ENCODE measurements at regions not wholly inside any gene's neighbourhood (a gene's known extent, or its start where the extent isn't known, plus 50 kb on each side); places are given as distances from the start of the nearest gene placed in this dataset.

- H3K9me3 ChIP-seq (ENCODE audit: control insufficient read depth, insufficient read depth, low read length), result no peaks in the 10 kb centered on the region
- no peak overlapping the region for H3K4me3 ChIP-seq (ENCODE audit: low read depth, low read length)
- H3K4me1 ChIP-seq (ENCODE audit: control insufficient read depth, insufficient read depth, low read length), result peaks cover 5% of the 10 kb centered on the region
- H3K27me3 ChIP-seq (ENCODE audit: control insufficient read depth, insufficient read depth, low read length), result no peaks in the 10 kb centered on the region
- no peak overlapping the region for H3K9ac ChIP-seq (ENCODE audit: low read depth, low read length)
- no peaks in the 10 kb centered on the region for H3K36me3 ChIP-seq (ENCODE audit: control insufficient read depth, insufficient read depth, low read length)
Observed at GRCh38 chr4:11264841-11265240, 163.9 kb downstream of the HS3ST1 start.

GRCh38 chr4:11264346-11264745, 164.3 kb downstream of the HS3ST1 start:
- H3K9me3 ChIP-seq (ENCODE audit: control insufficient read depth, insufficient read depth, low read length), result no peaks in the 10 kb centered on the region
- peaks cover 5% of the 10 kb centered on the region for H3K4me1 ChIP-seq (ENCODE audit: control insufficient read depth, insufficient read depth, low read length)
- no peak overlapping the region for H3K4me3 ChIP-seq (ENCODE audit: low read depth, low read length)
- no peaks in the 10 kb centered on the region for H3K27me3 ChIP-seq (ENCODE audit: control insufficient read depth, insufficient read depth, low read length)
- no peak overlapping the region for H3K9ac ChIP-seq (ENCODE audit: low read depth, low read length)
- no peaks in the 10 kb centered on the region for H3K36me3 ChIP-seq (ENCODE audit: control insufficient read depth, insufficient read depth, low read length)

GRCh38 chr4:11263208-11263607, 165.5 kb downstream of the HS3ST1 start:
- Histone ChIP-seq H3K36me3 (ENCODE audit: control insufficient read depth, insufficient read depth, low read length) (no peaks in the 10 kb centered on the region), H3K9ac (ENCODE audit: low read depth, low read length) (no peak overlapping the region), H3K4me3 (ENCODE audit: low read depth, low read length) (no peak overlapping the region), H3K9me3 (ENCODE audit: control insufficient read depth, insufficient read depth, low read length) (no peaks in the 10 kb centered on the region), H3K4me1 (ENCODE audit: control insufficient read depth, insufficient read depth, low read length) (peaks cover 5% of the 10 kb centered on the region), H3K27me3 (ENCODE audit: control insufficient read depth, insufficient read depth, low read length) (no peaks in the 10 kb centered on the region)

- H3K4me3 ChIP-seq (ENCODE audit: low read depth, low read length), result no peak overlapping the region
- H3K9ac ChIP-seq (ENCODE audit: low read depth, low read length), result no peak overlapping the region
- peaks cover 5% of the 10 kb centered on the region for H3K4me1 ChIP-seq (ENCODE audit: control insufficient read depth, insufficient read depth, low read length)
- H3K36me3 ChIP-seq (ENCODE audit: control insufficient read depth, insufficient read depth, low read length), result no peaks in the 10 kb centered on the region
- H3K27me3 ChIP-seq (ENCODE audit: control insufficient read depth, insufficient read depth, low read length), result no peaks in the 10 kb centered on the region
- no peaks in the 10 kb centered on the region for H3K9me3 ChIP-seq (ENCODE audit: control insufficient read depth, insufficient read depth, low read length)
Observed at GRCh38 chr4:11261066-11261850, 167.4 kb downstream of the HS3ST1 start.

GRCh38 chr4:11259837-11260236, 168.9 kb downstream of the HS3ST1 start:
- H3K4me1 ChIP-seq (ENCODE audit: control insufficient read depth, insufficient read depth, low read length), result peaks cover 5% of the 10 kb centered on the region
- no peaks in the 10 kb centered on the region for H3K9me3 ChIP-seq (ENCODE audit: control insufficient read depth, insufficient read depth, low read length)
- no peaks in the 10 kb centered on the region for H3K27me3 ChIP-seq (ENCODE audit: control insufficient read depth, insufficient read depth, low read length)
- no peaks in the 10 kb centered on the region for H3K36me3 ChIP-seq (ENCODE audit: control insufficient read depth, insufficient read depth, low read length)
- no peak overlapping the region for H3K4me3 ChIP-seq (ENCODE audit: low read depth, low read length)
- H3K9ac ChIP-seq (ENCODE audit: low read depth, low read length), result no peak overlapping the region

- H3K9ac ChIP-seq (ENCODE audit: low read depth, low read length), result no peak overlapping the region
- H3K27me3 ChIP-seq (ENCODE audit: control insufficient read depth, insufficient read depth, low read length), result no peaks in the 10 kb centered on the region
- no peak overlapping the region for H3K4me3 ChIP-seq (ENCODE audit: low read depth, low read length)
- H3K36me3 ChIP-seq (ENCODE audit: control insufficient read depth, insufficient read depth, low read length), result no peaks in the 10 kb centered on the region
- H3K9me3 ChIP-seq (ENCODE audit: control insufficient read depth, insufficient read depth, low read length), result no peaks in the 10 kb centered on the region
- H3K4me1 ChIP-seq (ENCODE audit: control insufficient read depth, insufficient read depth, low read length), result no peaks in the 10 kb centered on the region
Observed at GRCh38 chr4:11252149-11252548, 176.5 kb downstream of the HS3ST1 start.

GRCh38 chr4:11250510-11250909, 178.2 kb downstream of the HS3ST1 start:
- Histone ChIP-seq H3K9ac (ENCODE audit: low read depth, low read length) (no peak overlapping the region), H3K9me3 (ENCODE audit: control insufficient read depth, insufficient read depth, low read length) (no peaks in the 10 kb centered on the region), H3K4me3 (ENCODE audit: low read depth, low read length) (no peak overlapping the region), H3K27me3 (ENCODE audit: control insufficient read depth, insufficient read depth, low read length) (no peaks in the 10 kb centered on the region), H3K4me1 (ENCODE audit: control insufficient read depth, insufficient read depth, low read length) (no peaks in the 10 kb centered on the region), H3K36me3 (ENCODE audit: control insufficient read depth, insufficient read depth, low read length) (no peaks in the 10 kb centered on the region)

- no peaks in the 10 kb centered on the region for H3K27me3 ChIP-seq (ENCODE audit: control insufficient read depth, insufficient read depth, low read length)
- no peaks in the 10 kb centered on the region for H3K9me3 ChIP-seq (ENCODE audit: control insufficient read depth, insufficient read depth, low read length)
- no peak overlapping the region for H3K4me3 ChIP-seq (ENCODE audit: low read depth, low read length)
- no peak overlapping the region for H3K9ac ChIP-seq (ENCODE audit: low read depth, low read length)
- H3K36me3 ChIP-seq (ENCODE audit: control insufficient read depth, insufficient read depth, low read length), result peaks cover 3% of the 10 kb centered on the region
- peaks cover 12% of the 10 kb centered on the region for H3K4me1 ChIP-seq (ENCODE audit: control insufficient read depth, insufficient read depth, low read length)
Observed at GRCh38 chr4:11232015-11232414, 196.7 kb downstream of the HS3ST1 start.

GRCh38 chr4:11230866-11231265, 197.8 kb downstream of the HS3ST1 start:
- no peaks in the 10 kb centered on the region for H3K9me3 ChIP-seq (ENCODE audit: control insufficient read depth, insufficient read depth, low read length)
- peaks cover 12% of the 10 kb centered on the region for H3K4me1 ChIP-seq (ENCODE audit: control insufficient read depth, insufficient read depth, low read length)
- H3K27me3 ChIP-seq (ENCODE audit: control insufficient read depth, insufficient read depth, low read length), result no peaks in the 10 kb centered on the region
- H3K9ac ChIP-seq (ENCODE audit: low read depth, low read length), result no peak overlapping the region
- peaks cover 3% of the 10 kb centered on the region for H3K36me3 ChIP-seq (ENCODE audit: control insufficient read depth, insufficient read depth, low read length)
- H3K4me3 ChIP-seq (ENCODE audit: low read depth, low read length), result no peak overlapping the region

GRCh38 chr4:11228530-11228929, 200.2 kb downstream of the HS3ST1 start:
- H3K36me3 ChIP-seq (ENCODE audit: control insufficient read depth, insufficient read depth, low read length), result no peaks in the 10 kb centered on the region
- H3K9me3 ChIP-seq (ENCODE audit: control insufficient read depth, insufficient read depth, low read length), result no peaks in the 10 kb centered on the region
- H3K9ac ChIP-seq (ENCODE audit: low read depth, low read length), result no peak overlapping the region
- no peak overlapping the region for H3K4me3 ChIP-seq (ENCODE audit: low read depth, low read length)
- H3K27me3 ChIP-seq (ENCODE audit: control insufficient read depth, insufficient read depth, low read length), result no peaks in the 10 kb centered on the region
- peaks cover 12% of the 10 kb centered on the region for H3K4me1 ChIP-seq (ENCODE audit: control insufficient read depth, insufficient read depth, low read length)

GRCh38 chr4:11223311-11223710, 205.4 kb downstream of the HS3ST1 start:
- H3K9ac ChIP-seq (ENCODE audit: low read depth, low read length), result no peak overlapping the region
- H3K4me3 ChIP-seq (ENCODE audit: low read depth, low read length), result no peak overlapping the region
- no peaks in the 10 kb centered on the region for H3K9me3 ChIP-seq (ENCODE audit: control insufficient read depth, insufficient read depth, low read length)
- H3K27me3 ChIP-seq (ENCODE audit: control insufficient read depth, insufficient read depth, low read length), result no peaks in the 10 kb centered on the region
- peaks cover 4% of the 10 kb centered on the region for H3K4me1 ChIP-seq (ENCODE audit: control insufficient read depth, insufficient read depth, low read length)
- no peaks in the 10 kb centered on the region for H3K36me3 ChIP-seq (ENCODE audit: control insufficient read depth, insufficient read depth, low read length)

- H3K36me3 ChIP-seq (ENCODE audit: control insufficient read depth, insufficient read depth, low read length), result no peaks in the 10 kb centered on the region
- no peak overlapping the region for H3K4me3 ChIP-seq (ENCODE audit: low read depth, low read length)
- no peak overlapping the region for H3K9ac ChIP-seq (ENCODE audit: low read depth, low read length)
- H3K4me1 ChIP-seq (ENCODE audit: control insufficient read depth, insufficient read depth, low read length), result peaks cover 4% of the 10 kb centered on the region
- H3K27me3 ChIP-seq (ENCODE audit: control insufficient read depth, insufficient read depth, low read length), result no peaks in the 10 kb centered on the region
- H3K9me3 ChIP-seq (ENCODE audit: control insufficient read depth, insufficient read depth, low read length), result no peaks in the 10 kb centered on the region
Observed at GRCh38 chr4:11218692-11219091, 210.0 kb downstream of the HS3ST1 start.

Measured in iPS-15b (cell line).